ENCODE measurements at regions not wholly inside any gene's neighbourhood (a gene's known extent, or its start where the extent isn't known, plus 50 kb on each side); places are given as distances from the start of the nearest gene placed in this dataset.
"Not testable (repeated sequence)": the region's sequence is repeated elsewhere in the genome, so short reads cannot be mapped to it uniquely, and the experiment has no call there.

GRCh38 chr6:23535101-23535500 is 590.9 kb upstream of the NRSN1 start:
- intact Hi-C loops (cut with DNase I), result no loop called here
- Histone ChIP-seq H3K27me3 (no peaks in the 10 kb centered on the region), H3K27ac (replicated peaks in 1 of 4) (no peak overlapping the region), H3K36me3 (no peaks in the 10 kb centered on the region), H3K4me3 (no peak overlapping the region), H3K4me1 (peaks cover 0 to 11% (median 8%) of the 10 kb centered on the region in 4 donors), H3K9me3 (no peaks in the 10 kb centered on the region)
- no peak for DNase-seq (ENCODE audit: extremely low spot score)
- TF ChIP-seq POLR2A (IDR thresholded peaks at IDR 0.05; ENCODE audit: low read depth) (no peak), EP300 (IDR thresholded peaks at IDR 0.05) (no peak), POLR2AphosphoS5 (IDR thresholded peaks at IDR 0.05) (no peak), CTCF (IDR thresholded peaks at IDR 0.05) (no peak)
- 92% methylated on average over 2 of the region's 2 CpGs for WGBS

GRCh38 chr6:23537828-23538227 is 588.2 kb upstream of the NRSN1 start:
- no peaks in the 10 kb centered on the region for H3K9me3 ChIP-seq
- intact Hi-C loops (cut with DNase I), result no loop called here
- H3K4me3 ChIP-seq, result no peak overlapping the region
- peaks cover 0 to 11% (median 8%) of the 10 kb centered on the region in 4 donors for H3K4me1 ChIP-seq
- DNase-seq (ENCODE audit: extremely low spot score), result no peak
- no peaks in the 10 kb centered on the region for H3K36me3 ChIP-seq
- no peaks in the 10 kb centered on the region for H3K27me3 ChIP-seq
- TF ChIP-seq EP300 (IDR thresholded peaks at IDR 0.05) (no peak), POLR2AphosphoS5 (IDR thresholded peaks at IDR 0.05) (no peak), CTCF (IDR thresholded peaks at IDR 0.05) (no peak), POLR2A (IDR thresholded peaks at IDR 0.05; ENCODE audit: low read depth) (no peak)
- no peak overlapping the region for H3K27ac ChIP-seq (replicated peaks in 1 of 4)

- Histone ChIP-seq H3K9me3 (no peaks in the 10 kb centered on the region), H3K27me3 (no peaks in the 10 kb centered on the region), H3K4me1 (no peaks in the 10 kb centered on the region), H3K4me3 (no peak overlapping the region), H3K36me3 (no peaks in the 10 kb centered on the region), H3K27ac (replicated peaks in 1 of 4) (no peak overlapping the region)
- no peak for DNase-seq (ENCODE audit: extremely low spot score)
- intact Hi-C loops (cut with DNase I), result no loop called here
- TF ChIP-seq POLR2AphosphoS5 (IDR thresholded peaks at IDR 0.05) (no peak), EP300 (IDR thresholded peaks at IDR 0.05) (no peak), POLR2A (IDR thresholded peaks at IDR 0.05; ENCODE audit: low read depth) (no peak), CTCF (IDR thresholded peaks at IDR 0.05) (no peak)
- WGBS, result 88% methylated on average over 1 of the region's 1 CpG
These were observed 578.2 kb upstream of the NRSN1 start for GRCh38 chr6:23547851-23548250.

- H3K4me3 ChIP-seq; intact Hi-C loops (cut with DNase I); DNase-seq (ENCODE audit: extremely low spot score); H3K27me3 ChIP-seq; H3K27ac ChIP-seq (replicated peaks in 1 of 4); H3K9me3 ChIP-seq; H3K36me3 ChIP-seq: not testable (repeated sequence)
- peaks cover 0 to 12% (median 11%) of the 10 kb centered on the region in 4 donors for H3K4me1 ChIP-seq
- 89% methylated on average over 1 of the region's 1 CpG for WGBS
These were observed 571.1 kb upstream of the NRSN1 start for GRCh38 chr6:23554953-23555352.

GRCh38 chr6:23559587-23560343 is 566.2 kb upstream of the NRSN1 start:
- H3K9me3 ChIP-seq, result peaks cover 0 to 16% (median 13%) of the 10 kb centered on the region in 4 donors
- H3K27ac ChIP-seq (replicated peaks in 1 of 4), result no peak overlapping the region
- no peaks in the 10 kb centered on the region for H3K36me3 ChIP-seq
- intact Hi-C loops (cut with DNase I), result no loop called here
- WGBS, result 68% methylated on average over 9 of the region's 9 CpGs
- H3K4me1 ChIP-seq, result peaks cover 0 to 13% (median 11%) of the 10 kb centered on the region in 4 donors
- H3K4me3 ChIP-seq, result no peak overlapping the region
- TF ChIP-seq EP300 (IDR thresholded peaks at IDR 0.05), result no peak
- no peak for TF ChIP-seq POLR2A (IDR thresholded peaks at IDR 0.05; ENCODE audit: low read depth)
- TF ChIP-seq CTCF (IDR thresholded peaks at IDR 0.05), result no peak
- no peak for TF ChIP-seq POLR2AphosphoS5 (IDR thresholded peaks at IDR 0.05)
- no peak for DNase-seq (ENCODE audit: extremely low spot score)
- H3K27me3 ChIP-seq, result no peaks in the 10 kb centered on the region

All from esophagus muscularis mucosa (tissue), 4 donors.